ENCODE measurements at regions not wholly inside any gene's neighbourhood (a gene's known extent, or its start where the extent isn't known, plus 50 kb on each side); places are given as distances from the start of the nearest gene placed in this dataset.

GRCh38 chr2:5959836-5960820 is 267.9 kb downstream of the SOX11 start:
- DNase-seq, result no peak

GRCh38 chr2:5967506-5967905 is 275.3 kb downstream of the SOX11 start:
- DNase-seq, result no peak

GRCh38 chr2:5969303-5969702 is 277.1 kb downstream of the SOX11 start:
- no peak for DNase-seq

GRCh38 chr2:5970347-5970746 is 278.2 kb downstream of the SOX11 start:
- DNase-seq, result no peak

GRCh38 chr2:5974477-5974876 is 282.3 kb downstream of the SOX11 start:
- no peak for DNase-seq

- no peak for DNase-seq
Measured at GRCh38 chr2:5975401-5975800, 283.2 kb downstream of the SOX11 start.

- DNase-seq, result no peak
Measured at GRCh38 chr2:5976531-5977065, 284.4 kb downstream of the SOX11 start.

GRCh38 chr2:5977477-5977876 is 285.3 kb downstream of the SOX11 start:
- no peak for DNase-seq

- DNase-seq, result peak; percentile 0
Measured at GRCh38 chr2:5978131-5978751, 286.1 kb downstream of the SOX11 start.

GRCh38 chr2:5980450-5981190 is 288.4 kb downstream of the SOX11 start:
- no peak for DNase-seq

GRCh38 chr2:5982193-5982902 is 290.2 kb downstream of the SOX11 start:
- no peak for DNase-seq

GRCh38 chr2:5982903-5983265 is 290.7 kb downstream of the SOX11 start:
- DNase-seq, result no peak

GRCh38 chr2:5983511-5984272 is 291.5 kb downstream of the SOX11 start:
- DNase-seq, result no peak

- no peak for DNase-seq
Measured at GRCh38 chr2:5984273-5984655, 292.1 kb downstream of the SOX11 start.

- DNase-seq, result no peak
Measured at GRCh38 chr2:5984946-5985345, 292.8 kb downstream of the SOX11 start.

- no peak for DNase-seq
Measured at GRCh38 chr2:5985536-5986385, 293.6 kb downstream of the SOX11 start.

- no peak for DNase-seq
Measured at GRCh38 chr2:5986801-5987787, 294.9 kb downstream of the SOX11 start.

- no peak for DNase-seq
Measured at GRCh38 chr2:5988120-5988519, 295.9 kb downstream of the SOX11 start.

- DNase-seq, result no peak
Measured at GRCh38 chr2:5990086-5990485, 297.9 kb downstream of the SOX11 start.
